ENCODE measurements at regions not wholly inside any gene's neighbourhood (a gene's known extent, or its start where the extent isn't known, plus 50 kb on each side); places are given as distances from the start of the nearest gene placed in this dataset.
A peak's percentile ranks its signal among the peaks of the same experiment; 100 is the strongest.

- Histone ChIP-seq H3K4me1 (ENCODE audit: control insufficient read depth in 1 of 2, low read depth in 2 of 2) (peaks cover 0 to 25% of the 10 kb centered on the region in 2 donors), H3K27me3 (replicated peaks; ENCODE audit: insufficient read depth) (no peaks in the 10 kb centered on the region), H3K9me3 (no peaks in the 10 kb centered on the region), H3K36me3 (no peaks in the 10 kb centered on the region), H3K27ac (no peak overlapping the region), H3K4me3 (no peak overlapping the region)
- DNase-seq (ENCODE audit: low spot score) (no peak), ATAC-seq (ENCODE audit: insufficient number of reproducible peaks, low FRiP score, low read depth) (peak; percentile 58)
- no peak for TF ChIP-seq CTCF (IDR thresholded peaks at IDR 0.05)
Measured at GRCh38 chr2:66845307-66845706, 410.4 kb downstream of the MEIS1 start.

GRCh38 chr2:66846887-66847286 is 412.0 kb downstream of the MEIS1 start:
- no peaks in the 10 kb centered on the region for H3K9me3 ChIP-seq
- no peak for TF ChIP-seq CTCF (IDR thresholded peaks at IDR 0.05)
- ATAC-seq (ENCODE audit: insufficient number of reproducible peaks, low FRiP score, low read depth) (no peak), DNase-seq (ENCODE audit: low spot score) (no peak)
- H3K4me3 ChIP-seq, result no peak overlapping the region
- no peak overlapping the region for H3K27ac ChIP-seq
- H3K27me3 ChIP-seq (replicated peaks; ENCODE audit: insufficient read depth), result no peaks in the 10 kb centered on the region
- no peaks in the 10 kb centered on the region for H3K36me3 ChIP-seq
- peaks cover 0 to 16% of the 10 kb centered on the region in 2 donors for H3K4me1 ChIP-seq (ENCODE audit: control insufficient read depth in 1 of 2, low read depth in 2 of 2)

- no peaks in the 10 kb centered on the region for H3K36me3 ChIP-seq
- no peaks in the 10 kb centered on the region for H3K27me3 ChIP-seq (replicated peaks; ENCODE audit: insufficient read depth)
- peaks cover 0 to 16% of the 10 kb centered on the region in 2 donors for H3K4me1 ChIP-seq (ENCODE audit: control insufficient read depth in 1 of 2, low read depth in 2 of 2)
- no peak for TF ChIP-seq CTCF (IDR thresholded peaks at IDR 0.05)
- peak overlapping the region; percentile 9 for H3K4me3 ChIP-seq
- no peaks in the 10 kb centered on the region for H3K9me3 ChIP-seq
- DNase-seq (ENCODE audit: low spot score) (no peak), ATAC-seq (ENCODE audit: insufficient number of reproducible peaks, low FRiP score, low read depth) (no peak)
- no peak overlapping the region for H3K27ac ChIP-seq
Measured at GRCh38 chr2:66849153-66849755, 414.3 kb downstream of the MEIS1 start.

GRCh38 chr2:66850376-66850775 is 415.5 kb downstream of the MEIS1 start:
- no peaks in the 10 kb centered on the region for H3K9me3 ChIP-seq
- no peak overlapping the region for H3K4me3 ChIP-seq
- H3K27me3 ChIP-seq (replicated peaks; ENCODE audit: insufficient read depth), result no peaks in the 10 kb centered on the region
- no peaks in the 10 kb centered on the region for H3K36me3 ChIP-seq
- no peak for TF ChIP-seq CTCF (IDR thresholded peaks at IDR 0.05)
- peaks cover 0 to 13% of the 10 kb centered on the region in 2 donors for H3K4me1 ChIP-seq (ENCODE audit: control insufficient read depth in 1 of 2, low read depth in 2 of 2)
- no peak overlapping the region for H3K27ac ChIP-seq
- no peak for DNase-seq (ENCODE audit: low spot score)
- ATAC-seq (ENCODE audit: insufficient number of reproducible peaks, low FRiP score, low read depth), result no peak

- H3K9me3 ChIP-seq, result no peaks in the 10 kb centered on the region
- ATAC-seq (ENCODE audit: insufficient number of reproducible peaks, low FRiP score, low read depth) (no peak), DNase-seq (ENCODE audit: low spot score) (no peak)
- H3K36me3 ChIP-seq, result no peaks in the 10 kb centered on the region
- no peaks in the 10 kb centered on the region for H3K27me3 ChIP-seq (replicated peaks; ENCODE audit: insufficient read depth)
- H3K27ac ChIP-seq, result no peak overlapping the region
- no peak overlapping the region for H3K4me3 ChIP-seq
- peaks cover 0 to 8% of the 10 kb centered on the region in 2 donors for H3K4me1 ChIP-seq (ENCODE audit: control insufficient read depth in 1 of 2, low read depth in 2 of 2)
- TF ChIP-seq CTCF (IDR thresholded peaks at IDR 0.05), result no peak
Measured at GRCh38 chr2:66851449-66851872, 416.5 kb downstream of the MEIS1 start.
